CD4-positive, CD25-positive, alpha-beta regulatory T cell (primary cell): ENCODE measurements at regions not wholly inside any gene's neighbourhood (a gene's known extent, or its start where the extent isn't known, plus 50 kb on each side); places are given as distances from the start of the nearest gene placed in this dataset.

ENCODE experiments used
- ATAC-seq, 2 donors: fragments of 150-1000 bp; cut with Tn5 transposase; one replicate each; pipeline ENCODE4 v1.10.0; 2021; ENCODE audit warnings: low read depth in 2 of 2, moderate number of reproducible peaks in 2 of 2, moderate library complexity in 1 of 2
- DNase-seq, 3 donors: peaks; one replicate each; pipeline versions ENCODE4 v3.0.0 to v3.0.0-alpha.2; 2012 to 2022; ENCODE audit warnings: mixed read lengths in 1 of 3
- H3K27ac ChIP-seq: one replicate; pipeline ENCODE4 v1.7.0; 2013; ENCODE audit warnings: mild to moderate bottlenecking, low read length; ENCODE audit not compliant: insufficient read depth, poor library complexity, severe bottlenecking
- H3K27me3 ChIP-seq: one replicate; pipeline ENCODE4 v1.7.0; 2013; ENCODE audit warnings: low read length; ENCODE audit not compliant: control insufficient read depth, insufficient read depth
- H3K36me3 ChIP-seq: one replicate; pipeline ENCODE4 v1.7.0; 2013; ENCODE audit warnings: mild to moderate bottlenecking, low read length, moderate library complexity; ENCODE audit not compliant: control insufficient read depth, insufficient read depth
- H3K4me1 ChIP-seq: 2 replicates; pipeline ENCODE4 v1.7.0; 2013; ENCODE audit warnings: mild to moderate bottlenecking, low read length; ENCODE audit not compliant: insufficient read depth, control insufficient read depth, poor library complexity, severe bottlenecking
- H3K4me3 ChIP-seq: one replicate; pipeline ENCODE4 v1.7.0; 2013; ENCODE audit warnings: low read depth, mild to moderate bottlenecking, low read length, moderate library complexity
- H3K9me3 ChIP-seq, 2 experiments: 1 replicate in 1 of 2; 2 replicates in 1 of 2; pipeline ENCODE4 v1.7.0; 2013; ENCODE audit warnings: low read length in 2 of 2, mild to moderate bottlenecking in 1 of 2, moderate library complexity in 1 of 2; ENCODE audit not compliant: control insufficient read depth in 2 of 2
- H3K27ac Mint-ChIP-seq, 3 donors: one replicate each; pipeline ENCODE4 v1.8.0; 2020 to 2022; ENCODE audit warnings: mild to moderate bottlenecking in 3 of 3, mixed read lengths in 3 of 3, moderate library complexity in 2 of 3
- H3K27me3 Mint-ChIP-seq: one replicate; pipeline ENCODE4 v1.8.0; 2022; ENCODE audit warnings: mild to moderate bottlenecking, mixed read lengths
- H3K36me3 Mint-ChIP-seq: one replicate; pipeline ENCODE4 v1.8.0; 2020; ENCODE audit warnings: mixed read lengths
- H3K4me1 Mint-ChIP-seq, 4 donors: one replicate each; pipeline ENCODE4 v1.8.0; 2020 to 2022; ENCODE audit warnings: mixed read lengths in 4 of 4, mild to moderate bottlenecking in 1 of 4
- H3K4me3 Mint-ChIP-seq, 4 donors: one replicate each; pipeline ENCODE4 v1.8.0; 2020 to 2022; ENCODE audit warnings: mild to moderate bottlenecking in 4 of 4, mixed read lengths in 4 of 4, moderate library complexity in 3 of 4
- H3K9me3 Mint-ChIP-seq, 7 donors: one replicate each; pipeline ENCODE4 v1.8.0; 2020 to 2022; ENCODE audit warnings: mixed read lengths in 7 of 7, mild to moderate bottlenecking in 3 of 7, moderate library complexity in 2 of 7

- H3K9me3 Mint-ChIP-seq, result peaks cover 0 to 9% (median 0%) of the 10 kb centered on the region in 7 donors
- H3K27ac Mint-ChIP-seq, result no peak overlapping the region
- H3K4me3 ChIP-seq, result no peak overlapping the region
- H3K27me3 Mint-ChIP-seq, result peaks cover 24% of the 10 kb centered on the region
- H3K27me3 ChIP-seq, result no peaks in the 10 kb centered on the region
- H3K27ac ChIP-seq, result no peak overlapping the region
- H3K9me3 ChIP-seq, result no peaks in the 10 kb centered on the region
- ATAC-seq (no peak), DNase-seq (no peak)
- H3K4me1 ChIP-seq, result no peaks in the 10 kb centered on the region
- no peaks in the 10 kb centered on the region for H3K36me3 ChIP-seq
- H3K4me1 Mint-ChIP-seq, result no peaks in the 10 kb centered on the region
- no peaks in the 10 kb centered on the region for H3K36me3 Mint-ChIP-seq
- H3K4me3 Mint-ChIP-seq, result no peak overlapping the region
Measured at GRCh38 chr6:167679122-167679736, 147.5 kb upstream of the AFDN start.

- no peaks in the 10 kb centered on the region for H3K27me3 ChIP-seq
- no peak overlapping the region for H3K4me3 Mint-ChIP-seq
- peaks cover 0 to 9% (median 0%) of the 10 kb centered on the region in 7 donors for H3K9me3 Mint-ChIP-seq
- H3K36me3 Mint-ChIP-seq, result no peaks in the 10 kb centered on the region
- H3K27ac ChIP-seq, result no peak overlapping the region
- no peaks in the 10 kb centered on the region for H3K36me3 ChIP-seq
- H3K4me1 Mint-ChIP-seq, result no peaks in the 10 kb centered on the region
- no peaks in the 10 kb centered on the region for H3K9me3 ChIP-seq
- no peak for ATAC-seq
- H3K4me1 ChIP-seq, result no peaks in the 10 kb centered on the region
- no peak overlapping the region for H3K27ac Mint-ChIP-seq
- DNase-seq, result no peak
- peaks cover 24% of the 10 kb centered on the region for H3K27me3 Mint-ChIP-seq
- no peak overlapping the region for H3K4me3 ChIP-seq
Measured at GRCh38 chr6:167679790-167680604, 146.7 kb upstream of the AFDN start.

- Histone ChIP-seq H3K27me3 (no peaks in the 10 kb centered on the region), H3K27ac (no peak overlapping the region), H3K4me3 (no peak overlapping the region), H3K4me1 (no peaks in the 10 kb centered on the region), H3K9me3 (no peaks in the 10 kb centered on the region), H3K36me3 (no peaks in the 10 kb centered on the region)
- ATAC-seq, result no peak
- Mint-ChIP-seq H3K27ac (no peak overlapping the region), H3K36me3 (no peaks in the 10 kb centered on the region), H3K9me3 (peaks cover 0 to 9% (median 0%) of the 10 kb centered on the region in 7 donors), H3K27me3 (peaks cover 24% of the 10 kb centered on the region), H3K4me3 (no peak overlapping the region), H3K4me1 (no peaks in the 10 kb centered on the region)
- no peak for DNase-seq
Measured at GRCh38 chr6:167680605-167681149, 146.0 kb upstream of the AFDN start.

GRCh38 chr6:167682125-167682524, 144.6 kb upstream of the AFDN start:
- ATAC-seq (no peak), DNase-seq (no peak)
- Mint-ChIP-seq H3K27me3 (peaks cover 18% of the 10 kb centered on the region), H3K4me3 (no peak overlapping the region), H3K9me3 (peaks cover 0 to 10% (median 2%) of the 10 kb centered on the region in 7 donors), H3K4me1 (peaks cover 0 to 2% (median 0%) of the 10 kb centered on the region in 4 donors), H3K27ac (no peak overlapping the region), H3K36me3 (no peaks in the 10 kb centered on the region)
- H3K4me1 ChIP-seq, result no peaks in the 10 kb centered on the region
- no peaks in the 10 kb centered on the region for H3K27me3 ChIP-seq
- H3K36me3 ChIP-seq, result no peaks in the 10 kb centered on the region
- H3K27ac ChIP-seq, result no peak overlapping the region
- H3K4me3 ChIP-seq, result no peak overlapping the region
- H3K9me3 ChIP-seq, result no peaks in the 10 kb centered on the region

- Mint-ChIP-seq H3K4me3 (no peak overlapping the region), H3K9me3 (peaks cover 0 to 7% (median 2%) of the 10 kb centered on the region in 7 donors), H3K4me1 (peaks cover 0 to 2% (median 0%) of the 10 kb centered on the region in 4 donors), H3K27me3 (peaks cover 14% of the 10 kb centered on the region), H3K36me3 (no peaks in the 10 kb centered on the region), H3K27ac (no peak overlapping the region)
- Histone ChIP-seq H3K4me1 (no peaks in the 10 kb centered on the region), H3K4me3 (no peak overlapping the region), H3K27ac (no peak overlapping the region), H3K36me3 (no peaks in the 10 kb centered on the region), H3K9me3 (no peaks in the 10 kb centered on the region), H3K27me3 (no peaks in the 10 kb centered on the region)
- ATAC-seq, result no peak
- no peak for DNase-seq
Measured at GRCh38 chr6:167682546-167683027, 144.1 kb upstream of the AFDN start.

GRCh38 chr6:167683028-167683862, 143.5 kb upstream of the AFDN start:
- H3K27me3 ChIP-seq, result no peaks in the 10 kb centered on the region
- Mint-ChIP-seq H3K27me3 (peaks cover 10% of the 10 kb centered on the region), H3K36me3 (no peaks in the 10 kb centered on the region), H3K27ac (no peak overlapping the region), H3K4me1 (peaks cover 0 to 2% (median 0%) of the 10 kb centered on the region in 4 donors), H3K9me3 (peaks cover 0 to 7% (median 2%) of the 10 kb centered on the region in 7 donors), H3K4me3 (no peak overlapping the region)
- no peaks in the 10 kb centered on the region for H3K4me1 ChIP-seq
- no peak for ATAC-seq
- no peak overlapping the region for H3K4me3 ChIP-seq
- no peaks in the 10 kb centered on the region for H3K36me3 ChIP-seq
- H3K9me3 ChIP-seq, result no peaks in the 10 kb centered on the region
- no peak for DNase-seq
- no peak overlapping the region for H3K27ac ChIP-seq

GRCh38 chr6:167684276-167685104, 142.2 kb upstream of the AFDN start:
- H3K4me3 Mint-ChIP-seq, result no peak overlapping the region
- Histone ChIP-seq H3K27me3 (no peaks in the 10 kb centered on the region), H3K4me3 (no peak overlapping the region), H3K4me1 (no peaks in the 10 kb centered on the region), H3K9me3 (no peaks in the 10 kb centered on the region), H3K27ac (no peak overlapping the region), H3K36me3 (no peaks in the 10 kb centered on the region)
- no peaks in the 10 kb centered on the region for H3K36me3 Mint-ChIP-seq
- H3K4me1 Mint-ChIP-seq, result peaks cover 0 to 2% (median 0%) of the 10 kb centered on the region in 4 donors
- H3K27ac Mint-ChIP-seq, result no peak overlapping the region
- peaks cover 0 to 7% (median 2%) of the 10 kb centered on the region in 7 donors for H3K9me3 Mint-ChIP-seq
- ATAC-seq (no peak), DNase-seq (no peak)
- peaks cover 4% of the 10 kb centered on the region for H3K27me3 Mint-ChIP-seq
